Loucy (cell line): ENCODE measurements at regions not wholly inside any gene's neighbourhood (a gene's known extent, or its start where the extent isn't known, plus 50 kb on each side); places are given as distances from the start of the nearest gene placed in this dataset.

Experiments used
- H2AFZ ChIP-seq: fragments of 200-600 bp; sonication (generic); 2 replicates; pipeline ENCODE4 v1.6.0; 2016; ENCODE audit warnings: antibody characterized with exemption, mild to moderate bottlenecking, low read length, moderate library complexity
- H3F3A ChIP-seq: fragments of 200-600 bp; 2 replicates; pipeline ENCODE4 v1.6.0; 2016; ENCODE audit warnings: antibody characterized with exemption, low read depth, mild to moderate bottlenecking
- H3K27me3 ChIP-seq: fragments of 200-600 bp; sonication (generic); 2 replicates; pipeline ENCODE4 v1.6.1; 2014; ENCODE audit warnings: low read length, mild to moderate bottlenecking; ENCODE audit not compliant: insufficient read depth, poor library complexity, severe bottlenecking
- H3K36me3 ChIP-seq: fragments of 200-600 bp; sonication (generic); 2 replicates; pipeline ENCODE4 v1.6.1; 2016; ENCODE audit warnings: low read length; ENCODE audit not compliant: insufficient read depth
- H3K4me1 ChIP-seq: fragments of 200-600 bp; sonication (generic); 2 replicates; pipeline ENCODE4 v1.5.1; 2014; ENCODE audit warnings: low read length, mild to moderate bottlenecking; ENCODE audit not compliant: insufficient read depth, poor library complexity, severe bottlenecking
- H3K4me2 ChIP-seq: fragments of 200-600 bp; sonication (generic); 2 replicates; pipeline ENCODE4 v1.6.0; 2014; ENCODE audit warnings: antibody characterized with exemption, low read length, low read depth, mild to moderate bottlenecking; ENCODE audit not compliant: poor library complexity, severe bottlenecking
- H3K4me3 ChIP-seq: fragments of 200-600 bp; sonication (generic); 2 replicates; pipeline ENCODE4 v1.5.1; 2014; ENCODE audit warnings: low read length, mild to moderate bottlenecking, mixed read lengths; ENCODE audit not compliant: poor library complexity, severe bottlenecking
- H3K79me2 ChIP-seq: fragments of 200-600 bp; sonication (generic); 2 replicates; pipeline ENCODE4 v1.6.1; 2014; ENCODE audit warnings: low read length; ENCODE audit not compliant: insufficient read depth
- H3K9ac ChIP-seq: fragments of 200-600 bp; sonication (generic); 2 replicates; pipeline ENCODE4 v1.6.0; 2014; ENCODE audit warnings: mild to moderate bottlenecking, low read depth, low read length, moderate library complexity; ENCODE audit not compliant: poor library complexity, severe bottlenecking
- H3K9me2 ChIP-seq: fragments of 200-600 bp; sonication (generic); replicated peaks from 2 replicates; pipeline ENCODE4 v1.6.1; 2016; ENCODE audit warnings: low read depth, low read length, mixed read lengths
- H3K9me3 ChIP-seq: fragments of 200-600 bp; sonication (generic); 2 replicates; pipeline ENCODE4 v1.6.1; 2014; ENCODE audit warnings: mild to moderate bottlenecking, antibody characterized with exemption, low read length, low read depth; ENCODE audit not compliant: insufficient read depth
- H4K20me1 ChIP-seq: fragments of 200-600 bp; sonication (generic); 2 replicates; pipeline ENCODE4 v1.6.0; 2014; ENCODE audit warnings: antibody characterized with exemption, low read length, mild to moderate bottlenecking; ENCODE audit not compliant: insufficient read depth, poor library complexity, severe bottlenecking
- EZH2phosphoT487 ChIP-seq: fragments of 200-600 bp; IDR thresholded peaks from 2 replicates; pipeline ENCODE4 v1.6.1; 2018; ENCODE audit warnings: antibody characterized with exemption, mild to moderate bottlenecking, moderate library complexity, borderline replicate concordance
- TF ChIP-seq, protein P1 (sequence below): fragments of 200-600 bp; sonication (generic); conservative IDR thresholded peaks from 2 replicates; pipeline ENCODE4 v1.5.1; 2014; ENCODE audit warnings: mild to moderate bottlenecking, antibody characterized with exemption, low read length

DNA sequence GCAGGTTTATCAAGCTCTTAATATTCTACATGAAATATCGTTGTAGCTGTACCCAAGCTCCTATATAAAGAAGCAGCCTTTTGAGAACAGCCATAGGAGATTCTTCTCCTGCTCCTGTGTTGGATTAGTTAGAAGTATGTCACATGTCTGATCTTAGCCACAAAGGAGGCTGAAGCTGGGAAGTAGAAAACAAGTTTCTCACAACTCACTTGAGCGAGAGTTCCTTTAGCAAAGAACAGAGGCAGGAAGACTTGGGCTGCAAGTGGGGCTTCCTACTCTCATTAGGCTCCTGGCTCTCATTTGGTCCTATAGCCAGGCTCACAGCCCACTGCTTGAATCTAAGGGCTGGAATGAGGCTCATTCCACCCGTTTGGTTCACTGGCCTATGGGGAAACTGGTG, 281.9 kb downstream of the BTG1 start:
- Histone ChIP-seq H3K79me2 (no peaks in the 10 kb centered on the region), H3K4me3 (no peak overlapping the region), H3K27me3 (no peaks in the 10 kb centered on the region), H3F3A (no peaks in the 10 kb centered on the region), H3K9ac (no peak overlapping the region), H4K20me1 (no peaks in the 10 kb centered on the region), H3K9me2 (no peaks in the 10 kb centered on the region), H3K9me3 (no peaks in the 10 kb centered on the region), H2AFZ (no peak overlapping the region), H3K36me3 (no peaks in the 10 kb centered on the region), H3K4me1 (no peaks in the 10 kb centered on the region), H3K4me2 (no peak overlapping the region)
- TF ChIP-seq EZH2phosphoT487: no peak
- TF ChIP-seq, protein P1, sequence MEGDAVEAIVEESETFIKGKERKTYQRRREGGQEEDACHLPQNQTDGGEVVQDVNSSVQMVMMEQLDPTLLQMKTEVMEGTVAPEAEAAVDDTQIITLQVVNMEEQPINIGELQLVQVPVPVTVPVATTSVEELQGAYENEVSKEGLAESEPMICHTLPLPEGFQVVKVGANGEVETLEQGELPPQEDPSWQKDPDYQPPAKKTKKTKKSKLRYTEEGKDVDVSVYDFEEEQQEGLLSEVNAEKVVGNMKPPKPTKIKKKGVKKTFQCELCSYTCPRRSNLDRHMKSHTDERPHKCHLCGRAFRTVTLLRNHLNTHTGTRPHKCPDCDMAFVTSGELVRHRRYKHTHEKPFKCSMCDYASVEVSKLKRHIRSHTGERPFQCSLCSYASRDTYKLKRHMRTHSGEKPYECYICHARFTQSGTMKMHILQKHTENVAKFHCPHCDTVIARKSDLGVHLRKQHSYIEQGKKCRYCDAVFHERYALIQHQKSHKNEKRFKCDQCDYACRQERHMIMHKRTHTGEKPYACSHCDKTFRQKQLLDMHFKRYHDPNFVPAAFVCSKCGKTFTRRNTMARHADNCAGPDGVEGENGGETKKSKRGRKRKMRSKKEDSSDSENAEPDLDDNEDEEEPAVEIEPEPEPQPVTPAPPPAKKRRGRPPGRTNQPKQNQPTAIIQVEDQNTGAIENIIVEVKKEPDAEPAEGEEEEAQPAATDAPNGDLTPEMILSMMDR: no peak

GRCh38 chr12:91861554-91861953, 284.1 kb downstream of the BTG1 start:
- no peak overlapping the region for H2AFZ ChIP-seq
- no peaks in the 10 kb centered on the region for H3F3A ChIP-seq
- no peaks in the 10 kb centered on the region for H4K20me1 ChIP-seq
- no peaks in the 10 kb centered on the region for H3K27me3 ChIP-seq
- no peak overlapping the region for H3K4me2 ChIP-seq
- H3K9me2 ChIP-seq: no peaks in the 10 kb centered on the region
- no peak overlapping the region for H3K4me3 ChIP-seq
- no peaks in the 10 kb centered on the region for H3K79me2 ChIP-seq
- TF ChIP-seq EZH2phosphoT487: no peak
- TF ChIP-seq, protein P1: no peak
- H3K4me1 ChIP-seq: no peaks in the 10 kb centered on the region
- no peaks in the 10 kb centered on the region for H3K9me3 ChIP-seq
- H3K36me3 ChIP-seq: no peaks in the 10 kb centered on the region
- no peak overlapping the region for H3K9ac ChIP-seq

- Histone ChIP-seq H3K4me1 (no peaks in the 10 kb centered on the region), H3K4me3 (no peak overlapping the region), H2AFZ (no peak overlapping the region), H3K36me3 (no peaks in the 10 kb centered on the region), H4K20me1 (no peaks in the 10 kb centered on the region), H3K79me2 (no peaks in the 10 kb centered on the region), H3K9me2 (no peaks in the 10 kb centered on the region), H3K9me3 (no peaks in the 10 kb centered on the region), H3F3A (no peaks in the 10 kb centered on the region), H3K27me3 (no peaks in the 10 kb centered on the region), H3K9ac (no peak overlapping the region), H3K4me2 (no peak overlapping the region)
- TF ChIP-seq, protein P1: no peak
- TF ChIP-seq EZH2phosphoT487: no peak
Observed at GRCh38 chr12:91859347-91859746, 286.3 kb downstream of the BTG1 start.
